ENCODE measurements at regions not wholly inside any gene's neighbourhood (a gene's known extent, or its start where the extent isn't known, plus 50 kb on each side); places are given as distances from the start of the nearest gene placed in this dataset.

DNA sequence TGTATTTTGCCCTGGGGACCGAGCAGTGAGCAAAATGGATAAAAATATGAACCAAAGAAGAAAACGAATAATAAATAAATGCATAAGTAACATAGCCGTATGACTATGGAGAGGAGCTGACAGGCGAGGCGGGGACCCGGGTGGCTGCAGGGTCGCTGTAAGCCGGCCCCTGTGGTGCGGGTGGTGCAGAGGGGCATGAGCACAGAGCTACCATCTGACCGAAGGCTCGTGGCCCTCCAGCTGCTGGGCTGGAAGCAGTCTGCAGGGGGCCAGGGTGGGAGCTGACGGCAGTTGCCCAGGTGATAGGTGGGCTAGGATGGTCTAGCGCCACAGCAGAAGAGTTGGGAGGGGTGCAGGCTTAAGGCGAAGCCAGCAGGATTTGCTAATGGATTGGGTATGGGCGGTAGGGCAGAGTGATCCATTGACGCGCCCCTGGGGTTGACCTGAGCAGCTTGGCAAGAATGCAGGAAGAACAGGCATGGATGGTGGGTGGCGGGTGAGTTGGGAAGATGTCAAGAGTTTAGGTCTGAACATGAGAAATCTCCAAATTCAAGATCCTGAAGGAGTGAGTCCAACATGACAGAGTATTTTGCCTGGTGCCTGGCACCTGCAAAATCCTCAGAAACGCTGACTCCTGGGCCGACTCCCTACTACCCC, 228.0 kb downstream of the FOXL1 start:
- no peak for DNase-seq (ENCODE audit: low spot score)

DNA sequence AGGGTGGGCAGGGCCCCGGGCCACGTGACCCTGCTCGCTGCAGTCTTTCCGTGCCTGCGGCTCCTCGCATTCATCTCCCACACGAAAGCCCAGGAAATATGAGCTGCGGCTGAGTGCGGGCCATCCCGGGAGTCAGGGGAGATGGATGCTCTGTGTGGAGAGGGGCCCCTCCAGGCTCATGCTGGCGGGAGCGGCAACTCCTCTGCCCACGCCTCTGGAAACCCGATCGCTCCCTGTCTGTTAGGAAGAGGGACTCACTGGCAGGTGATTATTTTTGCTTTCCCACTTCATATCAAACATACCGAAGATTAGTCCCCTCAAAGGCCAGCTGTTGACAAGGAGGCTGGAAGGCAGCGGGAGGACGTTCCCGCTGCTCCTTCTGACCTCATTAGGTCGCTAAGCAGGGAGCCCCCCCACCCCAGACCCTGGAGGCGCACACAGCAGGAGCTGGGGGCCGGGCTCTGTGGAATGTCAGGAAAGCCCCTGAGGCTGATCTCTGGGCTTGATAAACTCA, 228.5 kb downstream of the FOXL1 start:
- DNase-seq (ENCODE audit: low spot score) = no peak

DNA sequence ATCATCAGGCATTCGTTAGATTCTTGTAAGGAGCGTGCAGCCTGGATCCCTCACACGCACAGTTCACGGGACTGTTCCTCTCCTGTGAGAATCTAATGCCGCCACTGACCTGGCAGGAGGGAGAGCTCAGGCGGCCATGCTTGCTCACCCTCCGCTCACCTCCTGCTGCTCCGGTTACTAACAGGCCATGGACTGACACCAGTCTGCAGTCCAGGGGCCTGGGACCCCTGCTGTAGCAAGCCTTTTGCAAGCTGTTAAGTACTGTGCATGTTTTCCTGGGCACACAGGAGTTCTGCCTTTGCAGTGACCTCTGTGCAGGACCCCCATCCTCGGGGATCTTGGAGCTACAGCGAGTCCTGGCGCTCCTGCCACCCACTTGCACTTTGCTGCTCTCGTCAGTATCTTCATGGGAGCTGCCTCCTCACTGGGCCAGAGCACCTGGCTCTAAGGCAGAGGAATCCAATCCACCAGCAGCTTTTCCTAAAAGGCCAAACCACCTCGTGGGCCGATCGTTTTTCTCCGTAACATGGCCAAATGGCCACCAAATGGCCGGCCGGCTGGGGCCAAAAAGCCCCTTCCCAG, 230.6 kb downstream of the FOXL1 start:
- DNase-seq (ENCODE audit: low spot score) = no peak

DNA sequence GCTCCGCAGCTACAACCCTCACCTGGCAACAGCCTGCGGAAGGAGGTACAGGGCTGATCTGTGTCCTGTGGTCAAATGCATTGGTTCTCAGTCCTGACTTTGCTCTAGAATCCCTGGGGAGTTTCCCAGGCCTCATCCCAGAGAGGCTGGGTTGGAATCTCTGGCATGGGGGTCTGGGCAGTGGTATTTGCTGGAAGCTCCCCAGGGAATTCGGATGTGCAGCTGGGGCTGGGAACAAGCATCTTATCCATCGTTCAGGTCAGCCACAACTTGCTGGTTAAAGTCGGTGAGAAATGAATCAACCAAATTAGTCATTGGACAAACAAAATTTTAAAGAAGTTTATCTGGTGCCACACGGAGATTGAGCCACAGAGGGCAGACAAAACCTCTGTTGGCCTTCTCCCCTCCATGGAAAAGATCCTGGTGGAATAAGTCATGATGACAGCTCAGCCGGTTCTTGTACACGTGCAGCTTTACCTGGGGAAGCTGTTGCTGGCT, 231.2 kb downstream of the FOXL1 start:
- no peak for DNase-seq (ENCODE audit: low spot score)

DNA sequence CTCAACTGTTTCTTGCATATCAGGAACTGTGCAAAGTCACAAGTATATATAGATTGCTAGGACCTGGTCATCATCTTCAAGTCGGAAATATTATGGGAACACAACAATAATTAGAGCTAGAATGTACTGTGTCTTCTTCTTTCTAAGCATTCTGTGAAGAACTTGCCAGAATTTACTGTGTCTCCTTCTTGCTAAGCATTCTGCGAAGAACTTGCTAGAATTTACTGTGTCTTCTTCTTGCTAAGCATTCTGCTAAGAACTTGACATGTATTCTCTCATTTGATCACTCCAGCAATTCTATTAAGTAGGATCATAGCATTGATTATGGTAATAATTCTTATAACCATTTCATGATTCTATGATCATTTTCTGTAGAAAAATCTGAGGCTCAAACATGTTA, 231.7 kb downstream of the FOXL1 start:
- DNase-seq (ENCODE audit: low spot score) = no peak

DNA sequence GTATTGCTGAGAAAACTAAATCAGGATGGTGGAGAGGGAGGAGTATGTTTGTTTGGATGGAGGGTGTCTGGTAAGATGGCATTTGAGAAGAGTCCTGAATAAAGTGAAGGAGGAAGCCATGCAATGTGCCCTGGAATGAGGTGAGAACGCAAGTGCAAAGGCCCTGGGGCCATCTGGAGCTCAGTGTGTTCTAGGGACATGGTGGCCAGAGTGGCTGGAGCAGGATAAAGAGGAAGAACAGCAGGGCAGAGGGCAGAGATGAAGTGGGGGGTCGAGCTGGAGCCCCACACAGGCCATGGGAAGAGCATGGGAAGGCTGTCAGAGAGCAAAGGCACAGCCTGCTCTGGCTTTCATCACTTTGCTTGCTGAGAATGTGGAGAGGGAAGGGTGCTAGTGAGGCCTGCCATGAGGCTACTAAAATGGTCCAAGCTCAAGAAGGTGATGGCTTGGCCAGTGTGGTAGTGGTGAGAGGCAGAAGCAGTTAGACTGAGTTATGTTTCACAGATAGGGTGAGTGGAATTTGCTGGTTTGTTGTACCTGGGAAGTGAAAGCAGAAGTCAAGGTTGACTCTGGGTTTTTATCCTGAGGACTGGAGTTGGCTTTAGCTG, 234.1 kb downstream of the FOXL1 start:
- no peak for DNase-seq (ENCODE audit: low spot score)

DNA sequence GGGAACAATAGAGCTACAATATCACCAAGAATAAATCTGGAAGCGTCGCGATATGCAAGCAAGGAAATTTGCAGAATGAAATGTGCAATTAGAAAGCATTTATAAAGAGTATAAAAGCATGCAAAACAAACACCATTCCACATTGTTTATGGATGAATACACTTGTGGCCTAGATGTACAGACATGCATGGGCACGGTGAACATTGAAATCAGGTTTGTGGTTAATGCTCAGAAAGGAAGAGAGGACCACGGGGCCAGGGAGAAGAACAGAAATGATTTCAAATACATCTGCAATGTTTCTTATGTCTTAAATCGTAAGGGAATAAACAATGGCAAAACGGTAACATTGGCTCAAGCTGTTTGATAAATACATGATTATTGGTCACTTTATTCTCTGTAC, 235.9 kb downstream of the FOXL1 start:
- no peak for DNase-seq (ENCODE audit: low spot score)

DNA sequence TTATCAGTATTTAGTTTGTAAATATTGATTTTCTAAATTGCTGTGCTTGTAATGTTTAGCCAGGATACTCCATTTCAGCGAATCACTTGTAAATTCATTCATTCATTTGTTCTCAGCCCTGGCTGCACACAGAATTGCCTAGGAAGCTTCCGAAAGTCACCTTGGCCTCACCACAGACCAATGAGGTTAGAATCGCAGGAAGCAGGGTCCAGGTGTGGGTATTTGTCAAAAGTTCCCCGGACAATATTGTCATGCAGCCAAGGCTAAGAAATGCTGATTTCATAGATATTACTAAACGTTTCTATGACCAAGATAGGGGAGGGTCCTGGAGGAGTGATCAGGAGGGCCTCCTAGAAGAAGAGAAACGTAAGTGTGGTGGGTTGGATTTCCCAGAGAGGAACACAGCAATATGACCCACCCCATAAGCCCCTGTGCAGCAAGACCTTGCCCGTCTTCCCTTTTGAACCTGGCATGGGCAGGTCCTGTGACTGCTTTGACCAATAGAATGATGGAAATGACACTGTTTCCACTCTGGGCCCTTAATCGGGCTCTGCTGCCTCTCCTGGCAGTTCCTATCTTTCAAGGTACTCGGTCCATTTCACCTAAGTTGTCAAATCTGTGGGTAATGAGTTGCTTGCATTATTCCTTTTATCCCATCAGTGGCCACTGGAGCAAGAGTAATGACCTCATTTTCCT, 238.7 kb downstream of the FOXL1 start:
- no peak for DNase-seq (ENCODE audit: low spot score)

DNA sequence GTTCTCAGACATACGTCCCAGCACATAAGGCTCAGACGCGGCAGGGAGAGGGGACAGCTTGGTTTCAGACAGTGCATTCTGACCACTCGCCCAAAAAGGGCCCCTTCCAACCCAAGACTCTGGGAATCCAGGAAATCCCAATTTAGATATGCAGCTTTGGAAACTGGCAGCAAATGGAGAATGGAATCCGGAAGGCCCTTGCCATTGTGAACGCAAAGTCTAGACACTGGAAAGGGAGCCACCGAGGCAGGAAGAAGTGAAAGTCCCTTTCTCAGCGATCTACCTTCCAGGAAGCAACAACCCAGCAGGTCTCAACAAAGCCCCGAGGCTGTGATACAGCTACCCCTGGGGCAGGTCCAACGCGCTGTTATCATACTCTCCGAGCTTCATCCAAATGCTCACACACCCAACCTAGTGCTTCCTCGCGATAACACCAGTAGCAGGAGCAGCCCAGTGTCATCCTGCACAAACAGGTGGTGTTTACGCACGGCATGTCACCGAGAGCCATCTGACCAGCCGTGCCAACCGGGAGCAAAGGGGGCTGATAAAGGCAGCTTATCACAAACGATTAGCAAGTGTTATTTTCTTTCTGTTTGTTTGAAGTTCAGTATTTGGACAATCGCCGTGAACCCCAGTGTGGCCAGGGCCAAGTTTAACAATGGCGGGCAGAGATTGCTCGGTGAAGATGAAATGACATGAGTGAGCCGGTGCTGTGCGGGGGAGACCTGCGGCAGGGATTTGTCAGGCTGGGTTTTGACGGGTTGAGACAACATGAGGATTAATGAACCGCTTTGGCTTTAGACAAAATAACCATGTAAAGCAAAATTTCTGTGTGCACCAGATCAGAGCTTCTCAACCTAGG, 240.6 kb downstream of the FOXL1 start:
- DNase-seq (ENCODE audit: low spot score) = no peak

DNA sequence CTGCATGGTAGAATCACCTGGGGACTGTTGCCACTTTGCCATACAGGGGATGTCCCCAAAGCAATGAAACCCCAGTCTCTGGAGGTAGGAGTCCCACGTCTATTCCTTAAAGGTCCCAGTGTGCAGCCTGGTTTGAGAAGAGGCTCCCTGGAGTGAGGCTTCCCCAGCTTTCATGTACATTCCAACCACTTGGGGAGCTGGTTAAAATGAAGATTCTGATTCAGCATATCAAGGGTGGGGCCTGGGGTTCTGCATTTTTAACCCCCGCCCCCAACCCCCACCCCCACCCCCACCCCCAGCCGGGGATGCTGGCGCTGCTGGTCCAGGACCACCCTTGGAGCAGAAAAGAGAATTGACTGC, 241.2 kb downstream of the FOXL1 start:
- no peak for DNase-seq (ENCODE audit: low spot score)

DNA sequence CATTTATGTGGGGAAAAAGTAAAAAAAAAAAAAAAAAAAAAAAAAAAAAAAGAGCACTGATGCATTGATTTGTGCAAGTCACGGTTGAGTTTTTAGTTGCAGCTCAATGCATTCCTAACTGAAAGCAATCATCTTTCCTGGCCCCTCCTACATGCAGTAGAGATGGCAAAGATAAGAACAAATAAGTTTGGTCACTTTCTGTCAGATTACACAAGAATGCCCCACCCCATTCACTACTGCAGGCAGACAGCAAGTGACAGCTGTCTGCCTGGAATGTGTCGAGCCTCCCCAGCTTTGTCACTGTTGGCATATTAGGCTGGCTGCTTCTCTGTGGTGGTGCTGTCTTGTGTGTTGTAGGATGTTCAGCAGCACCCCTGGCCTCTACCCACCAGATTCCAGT, 243.5 kb downstream of the FOXL1 start:
- DNase-seq (ENCODE audit: low spot score) = no peak

DNA sequence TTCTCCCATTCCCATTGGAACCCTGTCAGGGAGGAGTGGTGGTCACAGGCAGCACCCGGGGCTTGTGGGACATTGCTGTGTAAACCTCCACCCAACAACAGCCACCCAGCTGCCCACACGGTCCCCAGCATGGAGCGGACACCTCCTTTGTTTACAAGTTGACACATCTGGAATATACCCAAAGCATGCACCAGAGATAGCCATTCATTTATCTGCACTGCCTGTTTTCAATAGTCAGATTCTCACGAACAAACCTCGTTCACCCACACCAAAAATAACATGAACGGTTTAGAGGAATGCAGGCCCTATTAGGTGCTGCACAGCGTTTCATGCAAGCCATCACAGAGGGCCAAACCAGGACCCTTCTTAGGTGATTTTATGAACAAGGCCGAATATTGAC, 244.8 kb downstream of the FOXL1 start:
- DNase-seq (ENCODE audit: low spot score) = no peak

DNA sequence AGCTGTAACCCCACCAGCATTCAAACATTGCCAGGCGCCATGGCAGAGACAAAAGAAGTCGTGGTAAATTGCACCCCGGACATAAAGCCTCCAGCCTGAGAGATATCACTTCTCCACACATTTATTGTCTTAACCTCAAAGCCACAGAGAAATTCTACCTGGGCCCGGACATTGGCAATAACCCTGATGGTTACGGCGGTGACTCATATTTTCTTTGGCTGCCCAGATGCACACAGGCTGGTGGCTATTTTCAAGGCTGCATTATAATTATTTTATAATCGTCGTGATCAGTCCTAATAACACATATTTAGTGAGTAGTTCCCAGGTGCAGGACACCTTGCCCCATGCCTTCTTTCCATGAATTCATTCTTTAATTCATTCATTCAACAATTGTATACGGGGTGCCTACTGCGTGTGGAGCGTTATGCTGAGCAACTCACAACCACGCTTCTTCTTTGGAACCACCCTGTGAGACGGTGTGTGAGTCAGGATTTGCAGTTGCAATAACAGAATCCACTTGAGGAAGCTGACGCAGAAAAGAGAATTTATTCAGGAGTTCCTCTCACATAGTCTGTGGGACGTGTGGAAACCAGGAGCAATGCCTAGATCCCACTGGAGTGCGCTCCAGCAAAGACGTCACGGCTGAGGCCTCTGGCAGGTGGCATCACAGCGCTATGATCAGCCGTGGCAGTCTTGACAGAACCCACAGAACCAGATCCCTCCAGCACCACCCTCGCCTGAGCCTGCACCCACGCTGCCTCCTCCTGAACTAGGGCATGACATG, 245.7 kb downstream of the FOXL1 start:
- DNase-seq (ENCODE audit: low spot score) = no peak

DNA sequence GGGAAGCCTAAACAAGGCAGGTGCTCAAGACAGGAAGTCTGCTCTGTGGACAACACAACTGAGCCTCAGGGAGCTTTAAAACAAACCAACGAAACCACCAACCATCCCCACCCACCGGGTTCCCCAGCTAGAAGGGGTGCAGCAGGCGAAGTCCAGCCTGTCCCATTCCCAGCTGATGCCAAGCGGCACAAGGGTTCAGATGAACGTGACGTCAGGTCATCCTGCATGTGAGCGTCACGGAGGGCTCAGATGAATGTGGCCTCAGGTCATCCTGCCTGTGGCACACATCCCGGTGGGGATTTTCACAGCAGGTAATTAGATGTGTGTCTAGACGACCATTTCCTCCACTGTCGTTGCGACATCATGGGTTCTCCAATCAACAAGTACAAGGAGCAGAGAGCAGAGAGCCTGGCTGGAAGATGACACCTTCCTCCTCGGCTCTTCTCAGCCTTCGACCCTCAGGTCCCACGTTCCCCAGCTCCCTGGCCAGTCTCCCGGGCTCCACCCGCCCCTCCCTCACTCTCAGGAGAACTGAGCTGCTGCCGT, 246.5 kb downstream of the FOXL1 start:
- DNase-seq (ENCODE audit: low spot score) = no peak

DNA sequence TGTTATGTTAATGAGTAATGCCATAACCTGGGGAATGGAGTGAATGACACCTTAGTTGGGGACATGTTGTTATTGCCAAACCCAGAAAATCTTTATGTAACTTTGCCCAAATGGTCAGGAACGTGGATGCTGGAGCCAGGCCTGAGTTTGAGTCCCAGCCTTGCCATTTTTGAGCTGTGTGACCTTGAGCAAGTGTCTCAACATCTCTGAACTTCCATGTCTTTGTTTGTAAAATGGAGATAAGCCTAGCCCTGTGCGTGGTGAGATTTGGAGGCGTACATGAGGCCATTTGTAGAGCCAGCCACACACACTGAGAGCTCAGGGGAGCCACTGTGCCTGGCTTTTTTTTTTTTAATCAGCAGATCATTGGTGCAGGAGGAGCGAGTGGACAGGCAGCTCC, 247.3 kb downstream of the FOXL1 start:
- no peak for DNase-seq (ENCODE audit: low spot score)

DNA sequence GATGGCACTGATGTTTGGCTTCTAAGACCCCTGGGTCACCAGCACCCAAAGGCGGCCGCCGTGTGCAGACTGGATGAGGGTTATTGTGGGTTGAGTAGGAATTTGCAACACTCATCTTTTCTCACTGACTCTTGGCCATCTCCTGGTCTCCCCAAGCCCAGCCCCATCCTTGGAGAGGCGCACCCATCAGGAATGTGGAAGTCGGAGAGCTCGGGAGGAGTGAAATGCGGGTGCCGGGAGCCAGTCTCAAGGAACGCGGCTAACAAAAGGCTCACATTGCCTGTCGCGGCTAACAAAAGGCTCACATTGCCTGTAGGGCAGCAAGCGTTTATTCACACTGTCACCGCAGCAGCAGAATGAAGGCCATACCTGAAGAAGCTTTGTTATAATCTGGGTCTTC, 248.6 kb downstream of the FOXL1 start:
- no peak for DNase-seq (ENCODE audit: low spot score)

DNA sequence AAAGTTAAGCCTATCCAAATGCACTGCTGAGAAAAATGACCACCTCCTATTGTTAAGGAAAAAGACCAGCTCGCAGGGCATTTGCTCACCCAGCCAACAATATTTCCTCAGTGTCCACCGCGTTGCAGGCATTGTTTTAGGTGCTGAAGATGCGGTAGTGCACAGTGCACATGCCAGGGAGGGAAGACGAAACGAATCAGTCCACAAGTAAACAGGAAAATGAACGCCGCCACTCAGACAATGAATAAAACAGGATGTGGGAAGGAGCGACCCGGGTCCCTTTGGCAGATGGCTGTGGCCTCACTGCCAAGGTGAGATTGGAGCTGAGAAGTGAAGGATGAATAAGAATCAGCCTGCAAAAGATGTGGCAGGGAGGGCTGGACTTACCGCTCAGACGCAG, 249.2 kb downstream of the FOXL1 start:
- no peak for DNase-seq (ENCODE audit: low spot score)

DNA sequence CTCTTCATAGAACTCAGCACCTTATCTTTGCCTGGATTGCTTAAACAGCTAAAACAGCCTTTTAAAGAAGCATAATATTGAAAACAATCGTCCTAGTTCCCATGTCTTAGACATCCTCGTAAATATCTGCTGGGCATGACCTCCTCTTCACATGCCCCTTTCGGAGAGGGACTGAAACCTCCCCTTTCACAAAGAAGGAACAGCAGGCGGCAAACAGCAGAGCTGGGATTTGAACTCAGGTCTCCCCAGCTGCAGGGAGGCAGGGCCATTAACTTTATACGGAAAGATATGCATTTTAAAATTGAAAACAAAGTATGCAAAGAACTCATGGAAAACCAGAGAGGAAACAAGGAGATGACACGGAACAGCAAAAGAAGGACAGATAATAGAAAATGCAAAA, 249.9 kb downstream of the FOXL1 start:
- DNase-seq (ENCODE audit: low spot score) = no peak

DNA sequence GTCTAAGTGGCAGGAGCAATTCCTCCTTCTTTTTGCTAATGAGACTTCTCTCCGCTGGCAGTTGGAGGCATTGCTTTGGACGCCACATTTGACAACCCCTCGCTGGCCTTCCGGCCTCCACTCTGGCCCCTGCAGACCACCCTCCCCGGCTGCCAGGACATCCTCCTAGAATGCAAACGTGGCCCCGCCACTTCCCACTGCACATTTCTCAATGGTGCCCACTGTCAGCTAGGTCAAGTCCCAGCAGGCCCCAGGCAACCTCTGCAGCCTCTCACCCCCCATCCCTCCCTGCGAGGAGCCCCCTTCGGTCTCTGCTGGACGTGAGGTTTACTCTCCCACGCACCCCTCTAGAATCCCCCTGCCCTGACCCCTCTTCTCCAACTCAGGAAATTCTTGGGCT, 250.3 kb downstream of the FOXL1 start:
- DNase-seq (ENCODE audit: low spot score) = no peak

DNA sequence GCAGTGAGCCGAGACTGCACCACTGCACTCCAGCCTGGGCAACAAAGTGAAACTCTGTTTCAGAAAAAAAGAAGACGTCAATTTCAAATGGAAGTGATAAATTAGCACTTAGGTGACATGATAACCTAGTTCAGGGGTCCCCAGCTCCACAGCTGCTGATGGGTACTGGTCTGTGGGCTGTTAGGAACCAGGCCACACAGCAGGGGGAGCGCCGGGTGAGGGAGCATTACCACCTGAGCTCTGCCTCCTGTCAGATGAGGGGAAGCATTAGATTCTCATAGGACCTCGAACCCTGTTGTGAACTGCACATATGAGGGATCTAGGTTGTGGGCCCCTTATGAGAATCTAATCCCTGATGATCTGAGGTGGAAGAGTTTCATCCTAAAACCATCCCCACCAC, 253.0 kb downstream of the FOXL1 start:
- no peak for DNase-seq (ENCODE audit: low spot score)

DNA sequence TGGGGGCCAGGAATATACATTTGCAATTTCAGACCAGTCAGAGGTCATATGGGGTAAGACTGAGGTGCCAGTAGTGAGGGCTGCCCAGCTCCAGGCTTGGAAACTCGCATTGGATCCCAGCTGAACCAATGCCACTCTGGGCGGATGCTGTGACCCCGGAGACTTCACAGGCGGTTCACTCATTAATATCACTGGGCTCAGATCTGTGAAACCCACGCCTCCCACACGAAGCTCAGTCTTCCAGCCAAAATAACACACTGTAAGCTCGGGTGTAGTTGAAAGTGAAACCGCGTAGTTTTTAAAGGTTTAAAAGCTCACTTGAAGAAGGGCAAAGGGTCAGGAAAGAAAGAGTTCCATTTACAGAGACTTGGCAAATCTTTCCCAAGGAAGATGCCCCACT, 254.8 kb downstream of the FOXL1 start:
- DNase-seq (ENCODE audit: low spot score) = no peak

Measured in D341Med (cell line).